ENCODE measurements at regions not wholly inside any gene's neighbourhood (a gene's known extent, or its start where the extent isn't known, plus 50 kb on each side); places are given as distances from the start of the nearest gene placed in this dataset.

DNA sequence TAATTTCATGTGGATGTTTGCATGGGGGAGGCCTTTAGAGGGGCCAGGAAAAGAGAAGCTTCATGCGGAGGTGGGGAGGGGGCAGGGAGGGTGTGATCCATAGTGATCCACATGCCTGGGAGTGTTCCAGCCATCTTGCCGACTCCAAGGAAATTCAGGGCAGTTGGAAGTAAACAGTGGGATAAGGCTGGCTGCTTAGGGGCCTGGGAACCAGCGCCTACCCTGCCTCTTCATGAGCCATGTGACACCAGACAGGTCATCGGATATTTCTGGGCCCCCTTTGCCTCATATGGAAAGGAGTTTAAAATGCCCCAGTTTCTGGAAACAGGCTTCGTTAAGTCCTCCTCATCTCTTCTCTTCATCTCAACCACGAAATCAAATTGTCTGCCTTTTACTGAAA, 983.2 kb downstream of the BCL11B start:
- no peak overlapping the region for H3K4me3 Mint-ChIP-seq
- H3K27me3 Mint-ChIP-seq: no peaks in the 10 kb centered on the region
- DNase-seq (ENCODE audit: low spot score) (no peak), ATAC-seq (no peak)
- H3K9me3 Mint-ChIP-seq: no peaks in the 10 kb centered on the region
- no peaks in the 10 kb centered on the region for H3K36me3 Mint-ChIP-seq
- H3K27ac Mint-ChIP-seq: no peak overlapping the region
- peaks cover 0 to 8% of the 10 kb centered on the region in 2 donors for H3K4me1 Mint-ChIP-seq (ENCODE audit: low read depth in 2 of 2)

- Mint-ChIP-seq H3K9me3 (no peaks in the 10 kb centered on the region), H3K4me3 (no peak overlapping the region), H3K27me3 (no peaks in the 10 kb centered on the region), H3K36me3 (no peaks in the 10 kb centered on the region), H3K4me1 (ENCODE audit: low read depth in 2 of 2) (peaks cover 0 to 3% of the 10 kb centered on the region in 2 donors), H3K27ac (no peak overlapping the region)
- DNase-seq (ENCODE audit: low spot score) (no peak), ATAC-seq (no peak)
Observed at GRCh38 chr14:98290596-98290995, 981.4 kb downstream of the BCL11B start.

- ATAC-seq (no peak), DNase-seq (ENCODE audit: low spot score) (no peak)
- H3K4me3 Mint-ChIP-seq: no peak overlapping the region
- no peaks in the 10 kb centered on the region for H3K36me3 Mint-ChIP-seq
- no peaks in the 10 kb centered on the region for H3K9me3 Mint-ChIP-seq
- no peaks in the 10 kb centered on the region for H3K27me3 Mint-ChIP-seq
- peaks cover 0 to 3% of the 10 kb centered on the region in 2 donors for H3K4me1 Mint-ChIP-seq (ENCODE audit: low read depth in 2 of 2)
- H3K27ac Mint-ChIP-seq: no peak overlapping the region
Observed at GRCh38 chr14:98292191-98292590, 979.8 kb downstream of the BCL11B start.

DNA sequence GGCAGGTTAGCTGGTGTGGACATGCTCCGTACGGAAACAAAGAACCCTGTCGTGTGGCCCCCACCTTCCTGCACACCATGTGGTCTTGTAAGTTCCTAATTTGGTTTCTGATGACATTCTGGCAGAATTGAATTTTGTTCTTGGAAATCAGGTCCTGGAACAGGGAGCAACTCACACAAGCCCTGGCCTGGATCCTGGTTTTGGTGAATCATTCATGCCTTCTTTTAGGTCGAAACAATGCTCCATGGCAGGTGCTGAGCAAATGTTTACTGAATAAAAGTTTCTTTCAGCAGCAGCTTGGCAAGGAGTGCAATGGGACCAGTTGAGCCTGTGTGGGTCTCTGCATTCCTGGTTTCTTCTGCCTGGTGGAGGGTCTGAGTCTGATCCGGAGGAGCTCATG, 978.4 kb downstream of the BCL11B start:
- H3K4me1 Mint-ChIP-seq (ENCODE audit: low read depth in 2 of 2): peaks cover 0 to 3% of the 10 kb centered on the region in 2 donors

GRCh38 chr14:98296895-98297294, 975.1 kb downstream of the BCL11B start:
- DNase-seq (ENCODE audit: low spot score): no peak
- no peaks in the 10 kb centered on the region for H3K36me3 Mint-ChIP-seq
- no peaks in the 10 kb centered on the region for H3K27me3 Mint-ChIP-seq
- H3K4me3 Mint-ChIP-seq: no peak overlapping the region
- ATAC-seq: no peak
- no peak overlapping the region for H3K27ac Mint-ChIP-seq
- peaks cover 0 to 3% of the 10 kb centered on the region in 2 donors for H3K4me1 Mint-ChIP-seq (ENCODE audit: low read depth in 2 of 2)
- no peaks in the 10 kb centered on the region for H3K9me3 Mint-ChIP-seq

More for the DNA sequence above, 978.4 kb downstream of the BCL11B start:
- H3K27me3 Mint-ChIP-seq: no peaks in the 10 kb centered on the region
- ATAC-seq (no peak), DNase-seq (ENCODE audit: low spot score) (no peak)
- H3K9me3 Mint-ChIP-seq: no peaks in the 10 kb centered on the region
- no peaks in the 10 kb centered on the region for H3K36me3 Mint-ChIP-seq
- no peak overlapping the region for H3K27ac Mint-ChIP-seq
- H3K4me3 Mint-ChIP-seq: no peak overlapping the region

GRCh38 chr14:98297567-98297966, 974.4 kb downstream of the BCL11B start:
- DNase-seq (ENCODE audit: low spot score) (no peak), ATAC-seq (no peak)
- H3K4me3 Mint-ChIP-seq: no peak overlapping the region
- no peak overlapping the region for H3K27ac Mint-ChIP-seq
- no peaks in the 10 kb centered on the region for H3K27me3 Mint-ChIP-seq
- H3K4me1 Mint-ChIP-seq (ENCODE audit: low read depth in 2 of 2): no peaks in the 10 kb centered on the region
- no peaks in the 10 kb centered on the region for H3K36me3 Mint-ChIP-seq
- H3K9me3 Mint-ChIP-seq: no peaks in the 10 kb centered on the region

DNA sequence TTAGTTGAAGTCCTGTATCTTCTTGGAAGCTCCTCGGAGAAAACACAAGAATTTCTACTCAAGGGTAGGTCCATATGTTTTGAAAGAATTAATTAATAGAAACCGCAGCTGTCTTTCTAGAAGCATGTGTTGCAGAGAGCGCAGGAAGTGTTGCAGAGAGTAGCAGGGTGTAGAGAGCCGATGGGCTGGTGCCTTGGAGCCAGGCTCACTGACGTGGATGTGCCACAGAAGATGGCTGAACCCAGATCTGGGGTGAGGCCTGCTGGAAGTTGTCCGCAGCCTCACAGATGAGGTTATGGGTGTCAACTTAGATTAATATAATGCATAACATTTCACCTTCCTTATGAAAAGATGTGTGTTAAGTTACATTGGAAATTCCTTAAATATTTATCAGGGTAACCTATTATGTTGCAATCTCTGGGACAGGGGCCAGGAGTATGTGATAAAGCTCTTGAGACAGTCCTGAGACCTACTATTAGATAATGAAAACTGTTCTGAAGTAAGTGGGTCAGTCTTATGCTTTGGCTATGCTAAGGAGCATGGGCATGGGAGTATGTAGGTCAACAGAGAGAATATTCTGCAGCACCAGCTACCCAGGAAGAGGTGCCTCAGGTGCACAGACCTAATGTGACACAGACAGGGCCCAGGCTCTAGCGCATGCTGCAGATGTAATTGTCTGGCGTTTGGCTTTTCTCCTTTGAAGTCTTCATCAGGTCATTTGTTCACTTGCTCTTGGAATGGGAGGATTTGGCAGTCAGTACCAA, 973.3 kb downstream of the BCL11B start:
- Mint-ChIP-seq H3K4me1 (ENCODE audit: low read depth in 2 of 2) (no peaks in the 10 kb centered on the region), H3K9me3 (no peaks in the 10 kb centered on the region), H3K36me3 (no peaks in the 10 kb centered on the region), H3K27me3 (no peaks in the 10 kb centered on the region), H3K27ac (no peak overlapping the region), H3K4me3 (no peak overlapping the region)
- no peak for ATAC-seq
- no peak for DNase-seq (ENCODE audit: low spot score)

DNA sequence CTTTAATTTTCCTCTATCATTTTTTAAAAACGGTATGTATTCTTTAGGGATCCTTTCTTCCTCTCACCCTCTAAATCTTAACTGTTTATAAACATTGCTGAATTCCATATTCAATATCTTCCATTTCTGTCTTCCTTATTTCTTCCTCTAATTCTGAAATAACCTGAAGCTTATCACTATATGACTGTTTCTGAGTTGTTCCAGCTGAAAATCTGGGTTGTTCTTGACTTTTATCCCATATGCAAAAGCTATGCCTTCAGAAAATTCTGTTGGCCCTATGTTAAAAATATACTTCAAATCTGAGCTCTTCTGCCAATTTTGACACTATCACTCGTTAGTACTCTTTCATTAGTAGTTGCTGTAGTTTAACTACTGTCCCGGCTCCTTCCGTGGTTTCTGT, 970.3 kb downstream of the BCL11B start:
- Mint-ChIP-seq H3K36me3 (no peaks in the 10 kb centered on the region), H3K27me3 (peaks cover 0 to 3% of the 10 kb centered on the region in 2 donors), H3K4me3 (no peak overlapping the region), H3K9me3 (no peaks in the 10 kb centered on the region), H3K4me1 (ENCODE audit: low read depth in 2 of 2) (no peaks in the 10 kb centered on the region), H3K27ac (no peak overlapping the region)
- ATAC-seq (no peak), DNase-seq (ENCODE audit: low spot score) (no peak)

DNA sequence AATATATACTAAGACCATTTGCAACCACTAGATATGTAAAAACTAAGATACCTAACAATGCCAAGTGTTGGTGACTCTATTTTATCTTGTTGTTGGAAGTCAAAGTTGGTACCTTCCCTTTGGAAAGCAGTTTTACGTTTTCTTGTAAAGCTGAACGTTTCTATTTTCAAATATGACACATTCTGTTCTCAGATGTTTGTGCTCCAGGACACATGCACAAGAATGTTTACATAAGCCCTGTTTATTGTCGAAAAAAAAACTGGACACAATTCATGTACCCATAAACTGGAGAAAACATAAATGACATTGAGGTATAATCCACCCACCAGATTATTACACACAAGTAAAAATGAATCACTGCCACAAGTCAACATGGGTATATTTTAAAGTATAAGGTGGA, 967.4 kb downstream of the BCL11B start:
- no peak overlapping the region for H3K27ac Mint-ChIP-seq
- DNase-seq (ENCODE audit: low spot score): no peak
- no peaks in the 10 kb centered on the region for H3K4me1 Mint-ChIP-seq (ENCODE audit: low read depth in 2 of 2)
- no peak overlapping the region for H3K4me3 Mint-ChIP-seq
- H3K9me3 Mint-ChIP-seq: no peaks in the 10 kb centered on the region
- ATAC-seq: no peak
- H3K36me3 Mint-ChIP-seq: no peaks in the 10 kb centered on the region
- peaks cover 0 to 4% of the 10 kb centered on the region in 2 donors for H3K27me3 Mint-ChIP-seq

DNA sequence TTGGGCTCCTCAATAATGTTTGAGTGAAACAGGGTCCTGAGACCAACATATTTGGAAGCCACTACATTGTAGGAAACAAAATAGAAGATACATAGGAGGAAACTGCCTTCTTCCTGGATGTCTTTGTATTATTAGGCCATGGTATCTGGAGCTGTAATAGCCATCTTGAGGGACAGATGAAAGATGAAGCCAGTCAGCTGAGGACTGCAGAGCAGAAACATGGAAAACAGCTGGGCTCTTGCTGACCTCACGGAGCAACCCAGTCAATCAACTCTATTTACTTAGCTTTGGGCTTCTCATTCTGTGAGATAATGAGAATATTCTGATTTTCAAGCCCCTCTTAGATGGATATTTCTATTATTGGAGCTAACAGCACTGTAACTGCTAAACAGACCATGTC, 962.4 kb downstream of the BCL11B start:
- no peak for DNase-seq (ENCODE audit: low spot score)
- Mint-ChIP-seq H3K27ac (no peak overlapping the region), H3K4me1 (ENCODE audit: low read depth in 2 of 2) (no peaks in the 10 kb centered on the region), H3K36me3 (no peaks in the 10 kb centered on the region), H3K27me3 (peaks cover 0 to 4% of the 10 kb centered on the region in 2 donors), H3K9me3 (no peaks in the 10 kb centered on the region), H3K4me3 (no peak overlapping the region)
- ATAC-seq: no peak

DNA sequence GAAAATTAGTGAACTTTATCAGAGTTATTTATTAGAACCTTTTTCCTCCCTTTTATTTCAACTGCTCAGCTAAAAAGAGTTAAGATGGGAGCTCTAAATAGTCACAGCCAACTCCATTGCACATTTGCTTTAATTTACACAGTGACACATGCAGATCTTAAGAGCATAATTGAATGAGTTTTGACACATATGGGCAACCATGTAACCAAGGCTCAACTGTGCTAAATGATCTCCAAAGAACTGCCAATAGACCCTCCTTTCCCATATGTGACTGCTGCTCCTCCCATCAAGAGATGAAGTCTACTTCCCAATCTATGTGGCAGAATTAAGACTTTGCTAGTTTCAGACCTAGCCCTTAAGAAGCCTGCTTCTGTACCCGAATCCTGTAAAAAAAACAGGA, 960.0 kb downstream of the BCL11B start:
- Mint-ChIP-seq H3K4me3 (no peak overlapping the region), H3K36me3 (no peaks in the 10 kb centered on the region), H3K4me1 (ENCODE audit: low read depth in 2 of 2) (no peaks in the 10 kb centered on the region), H3K27me3 (no peaks in the 10 kb centered on the region), H3K9me3 (no peaks in the 10 kb centered on the region), H3K27ac (no peak overlapping the region)
- ATAC-seq (no peak), DNase-seq (ENCODE audit: low spot score) (no peak)

GRCh38 chr14:98321841-98322240, 950.2 kb downstream of the BCL11B start:
- Mint-ChIP-seq H3K4me1 (ENCODE audit: low read depth in 2 of 2) (peaks cover 4 to 5% of the 10 kb centered on the region in 2 donors), H3K27me3 (no peaks in the 10 kb centered on the region), H3K36me3 (peaks cover 12% of the 10 kb centered on the region), H3K9me3 (peaks cover 8% of the 10 kb centered on the region), H3K4me3 (no peak overlapping the region), H3K27ac (peak overlapping the region in 1 of 2 donors; percentile 45)
- DNase-seq (ENCODE audit: low spot score) (no peak), ATAC-seq (no peak)

DNA sequence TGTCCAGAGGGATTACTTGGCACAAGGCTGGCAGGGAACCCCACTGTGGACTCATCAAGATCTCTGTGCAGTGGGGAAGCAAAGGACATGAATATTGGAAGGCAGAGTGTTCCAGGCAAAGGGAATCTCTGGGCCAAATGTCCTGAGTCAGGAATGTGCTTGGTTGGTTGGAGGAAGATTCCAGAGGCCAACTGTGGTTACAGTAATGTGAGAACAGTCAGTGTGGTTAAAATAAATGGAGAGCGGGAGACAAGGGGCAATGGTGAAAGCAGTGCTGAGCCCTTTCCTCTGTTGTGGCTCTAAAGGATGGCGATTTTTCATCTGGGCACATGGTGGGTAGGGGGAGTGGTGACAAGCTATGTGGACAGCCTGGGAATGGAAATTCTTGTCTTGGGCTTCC, 948.2 kb downstream of the BCL11B start:
- no peak overlapping the region for H3K27ac Mint-ChIP-seq
- ATAC-seq (no peak), DNase-seq (ENCODE audit: low spot score) (no peak)
- H3K9me3 Mint-ChIP-seq: peaks cover 3% of the 10 kb centered on the region
- peaks cover 0 to under 1% of the 10 kb centered on the region in 2 donors for H3K27me3 Mint-ChIP-seq
- no peak overlapping the region for H3K4me3 Mint-ChIP-seq
- H3K4me1 Mint-ChIP-seq (ENCODE audit: low read depth in 2 of 2): peaks cover 4 to 5% of the 10 kb centered on the region in 2 donors
- H3K36me3 Mint-ChIP-seq: peaks cover 9% of the 10 kb centered on the region

GRCh38 chr14:98325761-98326160, 946.2 kb downstream of the BCL11B start:
- ATAC-seq: no peak
- H3K36me3 Mint-ChIP-seq: no peaks in the 10 kb centered on the region
- peaks cover 0 to 3% of the 10 kb centered on the region in 2 donors for H3K27me3 Mint-ChIP-seq
- H3K4me3 Mint-ChIP-seq: no peak overlapping the region
- no peaks in the 10 kb centered on the region for H3K9me3 Mint-ChIP-seq
- H3K4me1 Mint-ChIP-seq (ENCODE audit: low read depth in 2 of 2): peaks cover 4 to 5% of the 10 kb centered on the region in 2 donors
- no peak for DNase-seq (ENCODE audit: low spot score)
- H3K27ac Mint-ChIP-seq: no peak overlapping the region

- ATAC-seq (no peak), DNase-seq (ENCODE audit: low spot score) (no peak)
- H3K4me3 Mint-ChIP-seq: no peak overlapping the region
Observed at GRCh38 chr14:98328496-98328895, 943.5 kb downstream of the BCL11B start.

More at GRCh38 chr14:98328496-98328895, 943.5 kb downstream of the BCL11B start:
- Mint-ChIP-seq H3K36me3 (no peaks in the 10 kb centered on the region), H3K27ac (no peak overlapping the region), H3K4me1 (ENCODE audit: low read depth in 2 of 2) (no peaks in the 10 kb centered on the region), H3K9me3 (no peaks in the 10 kb centered on the region), H3K27me3 (peaks cover 5 to 9% of the 10 kb centered on the region in 2 donors)

Data from natural killer cell treated with Interleukin-12 subunit alpha and Interleukin-12 subunit beta and Interleukin-15 and Interleukin-18, amount 100 ng/mL, for 72 hours (primary cell).